CD14-positive monocyte (primary cell): ENCODE measurements at regions not wholly inside any gene's neighbourhood (a gene's known extent, or its start where the extent isn't known, plus 50 kb on each side); places are given as distances from the start of the nearest gene placed in this dataset.
"Not testable (repeated sequence)": the region's sequence is repeated elsewhere in the genome, so short reads cannot be mapped to it uniquely, and the experiment has no call there.

Experiments used
- DNase-seq, 3 donors: peaks; one replicate each; pipeline ENCODE4 v3.0.0-alpha.2; 2011 to 2022
- H2AFZ ChIP-seq: 2 replicates; pipeline ENCODE4 v1.6.0; 2012; ENCODE audit warnings: mild to moderate bottlenecking, low read depth, low read length, inconsistent platforms; ENCODE audit not compliant: insufficient read depth, poor library complexity, severe bottlenecking
- H3K27ac ChIP-seq, 2 donors: 1 replicate in 1 of 2; 2 replicates in 1 of 2; pipeline ENCODE4 v1.5.1; 2012 to 2013; ENCODE audit warnings: low read length in 2 of 2, control low read depth in 1 of 2, inconsistent platforms in 1 of 2, low read depth in 1 of 2, mild to moderate bottlenecking in 1 of 2
- H3K27me3 ChIP-seq, 2 donors: one replicate each; pipeline versions ENCODE4 v1.6.0 to v1.6.1; 2011 to 2013; ENCODE audit warnings: low read length in 2 of 2; ENCODE audit not compliant: control insufficient read depth in 2 of 2, insufficient read depth in 2 of 2
- H3K36me3 ChIP-seq, 2 donors: replicated peaks in 1 of 2; 1 replicate in 1 of 2; 2 replicates in 1 of 2; pipeline versions ENCODE4 v1.5.1 to v1.6.1; 2012 to 2013; ENCODE audit warnings: low read length in 2 of 2, control low read depth in 1 of 2, inconsistent platforms in 1 of 2, mild to moderate bottlenecking in 1 of 2; ENCODE audit not compliant: insufficient read depth in 2 of 2, control insufficient read depth in 1 of 2
- H3K4me1 ChIP-seq, 2 donors: 1 replicate in 1 of 2; 2 replicates in 1 of 2; pipeline versions ENCODE4 v1.5.1 to v1.6.1; 2012 to 2013; ENCODE audit warnings: low read length in 2 of 2, control low read depth in 1 of 2, inconsistent platforms in 1 of 2, mild to moderate bottlenecking in 1 of 2, moderate library complexity in 1 of 2; ENCODE audit not compliant: insufficient read depth in 2 of 2, control insufficient read depth in 1 of 2
- H3K4me2 ChIP-seq: replicated peaks from 2 replicates; pipeline ENCODE3; 2012; ENCODE audit warnings: low read length, moderate library complexity, mild to moderate bottlenecking; ENCODE audit not compliant: poor library complexity, severe bottlenecking; ENCODE audit errors: extremely low read depth
- H3K4me3 ChIP-seq, 3 experiments: fragments of 200-600 bp in 1 of 3; sonication (generic) in 1 of 3; replicated peaks in 1 of 3; 1 replicate in 2 of 3; 2 replicates in 1 of 3; pipeline ENCODE4 v1.5.1; 2011 to 2013; ENCODE audit warnings: low read length in 3 of 3, mild to moderate bottlenecking in 3 of 3, control low read depth in 2 of 3, low read depth in 2 of 3, inconsistent platforms in 1 of 3, moderate library complexity in 1 of 3
- H3K79me2 ChIP-seq: 2 replicates; pipeline ENCODE4 v1.6.0; 2012; ENCODE audit warnings: mild to moderate bottlenecking, control low read depth, inconsistent platforms, low read length, moderate library complexity; ENCODE audit not compliant: insufficient read depth
- H3K9ac ChIP-seq: 2 replicates; pipeline ENCODE4 v1.6.0; 2017; ENCODE audit warnings: low read length, mild to moderate bottlenecking; ENCODE audit not compliant: insufficient read depth, poor library complexity, severe bottlenecking
- H3K9me3 ChIP-seq, 2 donors: replicated peaks in 1 of 2; 1 replicate in 1 of 2; 2 replicates in 1 of 2; pipeline versions ENCODE4 v1.5.1 to v1.6.1; 2012 to 2013; ENCODE audit warnings: low read length in 2 of 2, control low read depth in 1 of 2; ENCODE audit not compliant: control insufficient read depth in 1 of 2, insufficient read depth in 1 of 2
- H4K20me1 ChIP-seq: 2 replicates; pipeline ENCODE4 v1.6.0; 2012; ENCODE audit warnings: mild to moderate bottlenecking, low read length, control low read depth, moderate library complexity; ENCODE audit not compliant: insufficient read depth
- H3K27ac Mint-ChIP-seq, 7 donors: one replicate each; pipeline ENCODE4 v1.8.0; 2020; ENCODE audit warnings: mild to moderate bottlenecking in 7 of 7, mixed read lengths in 7 of 7, moderate library complexity in 6 of 7, inconsistent platforms in 2 of 7
- H3K27me3 Mint-ChIP-seq, 3 donors: one replicate each; pipeline ENCODE4 v1.8.0; 2021 to 2022; ENCODE audit warnings: low read depth in 3 of 3, mild to moderate bottlenecking in 3 of 3, mixed read lengths in 3 of 3, moderate library complexity in 3 of 3, inconsistent platforms in 1 of 3
- H3K36me3 Mint-ChIP-seq, 2 donors: one replicate each; pipeline ENCODE4 v1.8.0; 2020; ENCODE audit warnings: mixed read lengths in 2 of 2, inconsistent platforms in 1 of 2, mild to moderate bottlenecking in 1 of 2
- H3K4me1 Mint-ChIP-seq: one replicate; pipeline ENCODE4 v1.8.0; 2020; ENCODE audit warnings: mild to moderate bottlenecking, mixed read lengths
- H3K4me3 Mint-ChIP-seq, 2 donors: one replicate each; pipeline ENCODE4 v1.8.0; 2020; ENCODE audit warnings: mild to moderate bottlenecking in 2 of 2, mixed read lengths in 2 of 2, moderate library complexity in 1 of 2
- H3K9me3 Mint-ChIP-seq, 7 donors: one replicate each; pipeline ENCODE4 v1.8.0; 2020 to 2022; ENCODE audit warnings: mixed read lengths in 7 of 7, mild to moderate bottlenecking in 6 of 7, moderate library complexity in 6 of 7, inconsistent platforms in 2 of 7
- WGBS: methylation state at CpG from one replicate; pipeline ENCODE4 v1.1.5; 2013; ENCODE audit warnings: missing lambda C conversion rate; ENCODE audit not compliant: insufficient coverage; 5-methylcytosine and 5-hydroxymethylcytosine counted together
- intact Hi-C, 2 donors: fragments of 100-400 bp; cut with micrococcal nuclease; formaldehyde crosslinking; loops; one replicate each; pipeline versions ENCODE4 v1.15.0 to v1.15.1; 2023
- TF ChIP-seq, protein P1 (sequence below): fragments of 200-600 bp; IDR thresholded peaks from one replicate; pipeline ENCODE4 v1.8.0; 2022; ENCODE audit warnings: antibody characterized with exemption, mild to moderate bottlenecking

DNA sequence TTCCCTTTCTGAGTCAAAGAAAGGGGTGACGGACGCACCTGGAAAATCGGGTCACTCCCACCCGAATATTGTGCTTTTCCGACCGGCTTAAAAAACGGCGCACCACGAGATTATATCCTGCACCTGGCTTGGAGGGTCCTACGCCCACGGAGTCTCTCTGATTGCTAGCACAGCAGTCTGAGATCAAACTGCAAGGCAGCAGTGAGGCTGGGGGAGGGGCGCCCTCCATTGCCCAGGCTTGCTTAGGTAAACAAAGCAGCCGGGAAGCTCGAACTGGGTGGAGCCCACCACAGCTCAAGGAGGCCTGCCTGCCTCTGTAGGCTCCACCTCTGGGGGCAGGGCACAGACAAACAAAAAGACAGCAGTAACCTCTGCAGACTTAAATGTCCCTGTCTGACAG lies 83.5 kb downstream of the CYP26B1 start:
- H2AFZ ChIP-seq, DNase-seq, H3K4me2 ChIP-seq, H3K27me3 ChIP-seq, H3K27me3 Mint-ChIP-seq, H4K20me1 ChIP-seq, intact Hi-C loops, H3K4me3 Mint-ChIP-seq, H3K36me3 ChIP-seq, H3K36me3 Mint-ChIP-seq, H3K4me3 ChIP-seq, H3K79me2 ChIP-seq, H3K9me3 ChIP-seq, H3K9ac ChIP-seq, H3K4me1 Mint-ChIP-seq, H3K27ac ChIP-seq, H3K27ac Mint-ChIP-seq, H3K4me1 ChIP-seq: not testable (repeated sequence)
- WGBS = no CpG with 5 or more reads among the region's 14 CpGs
- peaks cover 0 to 19% (median 10%) of the 10 kb centered on the region in 7 donors for H3K9me3 Mint-ChIP-seq

DNA sequence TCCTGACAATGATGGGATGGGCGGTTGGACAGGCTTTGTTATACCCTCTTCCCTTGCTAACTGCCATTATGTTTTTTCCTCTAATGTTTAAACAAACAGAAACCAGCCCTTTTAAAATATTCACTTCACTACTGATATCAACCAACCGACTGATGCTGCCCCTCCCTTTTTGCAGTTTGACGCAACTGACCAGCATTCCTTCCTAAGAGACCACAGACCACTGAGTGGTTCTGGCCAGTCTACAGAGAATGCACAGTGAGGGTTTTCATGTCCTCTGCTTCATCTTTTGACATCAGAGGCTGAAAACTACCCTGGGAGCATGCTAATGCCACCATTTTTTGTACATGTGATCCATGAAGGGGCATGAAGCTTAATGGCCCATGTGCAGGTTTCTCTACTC lies 85.3 kb downstream of the CYP26B1 start:
- Mint-ChIP-seq H3K27me3 (peaks cover 0 to 4% (median 1%) of the 10 kb centered on the region in 3 donors), H3K4me3 (no peak overlapping the region), H3K9me3 (peaks cover 0 to 19% (median 10%) of the 10 kb centered on the region in 7 donors), H3K27ac (no peak overlapping the region), H3K36me3 (no peaks in the 10 kb centered on the region), H3K4me1 (no peaks in the 10 kb centered on the region)
- Histone ChIP-seq H3K4me3 (no peak overlapping the region), H3K4me1 (no peaks in the 10 kb centered on the region), H3K4me2 (no peak overlapping the region), H3K79me2 (no peaks in the 10 kb centered on the region), H3K36me3 (no peaks in the 10 kb centered on the region), H3K27ac (no peak overlapping the region), H3K9ac (no peak overlapping the region), H3K27me3 (no peaks in the 10 kb centered on the region), H3K9me3 (no peaks in the 10 kb centered on the region), H4K20me1 (no peaks in the 10 kb centered on the region), H2AFZ (no peak overlapping the region)
- intact Hi-C loops = no loop called here
- 96% methylated on average over 3 of the region's 3 CpGs for WGBS
- no peak for DNase-seq
- TF ChIP-seq, protein P1, sequence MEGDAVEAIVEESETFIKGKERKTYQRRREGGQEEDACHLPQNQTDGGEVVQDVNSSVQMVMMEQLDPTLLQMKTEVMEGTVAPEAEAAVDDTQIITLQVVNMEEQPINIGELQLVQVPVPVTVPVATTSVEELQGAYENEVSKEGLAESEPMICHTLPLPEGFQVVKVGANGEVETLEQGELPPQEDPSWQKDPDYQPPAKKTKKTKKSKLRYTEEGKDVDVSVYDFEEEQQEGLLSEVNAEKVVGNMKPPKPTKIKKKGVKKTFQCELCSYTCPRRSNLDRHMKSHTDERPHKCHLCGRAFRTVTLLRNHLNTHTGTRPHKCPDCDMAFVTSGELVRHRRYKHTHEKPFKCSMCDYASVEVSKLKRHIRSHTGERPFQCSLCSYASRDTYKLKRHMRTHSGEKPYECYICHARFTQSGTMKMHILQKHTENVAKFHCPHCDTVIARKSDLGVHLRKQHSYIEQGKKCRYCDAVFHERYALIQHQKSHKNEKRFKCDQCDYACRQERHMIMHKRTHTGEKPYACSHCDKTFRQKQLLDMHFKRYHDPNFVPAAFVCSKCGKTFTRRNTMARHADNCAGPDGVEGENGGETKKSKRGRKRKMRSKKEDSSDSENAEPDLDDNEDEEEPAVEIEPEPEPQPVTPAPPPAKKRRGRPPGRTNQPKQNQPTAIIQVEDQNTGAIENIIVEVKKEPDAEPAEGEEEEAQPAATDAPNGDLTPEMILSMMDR = no peak
